Osteoblast (primary cell): ENCODE measurements at regions not wholly inside any gene's neighbourhood (a gene's known extent, or its start where the extent isn't known, plus 50 kb on each side); places are given as distances from the start of the nearest gene placed in this dataset.

Source experiments
- DNase-seq: peaks from one replicate; pipeline ENCODE4 v3.0.0; 2011; ENCODE audit warnings: low spot score, mixed read lengths; ENCODE audit not compliant: insufficient read length; ENCODE audit errors: missing footprints
- H2AFZ ChIP-seq: 2 replicates; pipeline ENCODE4 v1.6.0; 2011; ENCODE audit warnings: mild to moderate bottlenecking, low read length
- H3K27ac ChIP-seq: 2 replicates; pipeline ENCODE4 v1.5.1; 2011; ENCODE audit warnings: mild to moderate bottlenecking, low read depth, low read length, moderate library complexity
- H3K27me3 ChIP-seq: 2 replicates; pipeline ENCODE4 v1.6.0; 2012; ENCODE audit warnings: mild to moderate bottlenecking, control low read depth, inconsistent platforms, low read length, moderate library complexity; ENCODE audit not compliant: insufficient read depth
- H3K36me3 ChIP-seq: 2 replicates; pipeline ENCODE4 v1.5.1; 2011; ENCODE audit warnings: mild to moderate bottlenecking, low read length, control low read depth, moderate library complexity; ENCODE audit not compliant: insufficient read depth
- H3K4me1 ChIP-seq: 2 replicates; pipeline ENCODE4 v1.5.1; 2011; ENCODE audit warnings: mild to moderate bottlenecking, low read length, control low read depth, moderate library complexity; ENCODE audit not compliant: insufficient read depth
- H3K4me2 ChIP-seq: 2 replicates; pipeline ENCODE4 v1.6.0; 2011; ENCODE audit warnings: mild to moderate bottlenecking, low read length; ENCODE audit not compliant: insufficient read depth
- H3K4me3 ChIP-seq: fragments of 200-600 bp; sonication (generic); 3 replicates; pipeline ENCODE4 v1.5.1; 2012; ENCODE audit warnings: mild to moderate bottlenecking, low read length, inconsistent platforms; ENCODE audit not compliant: insufficient read depth
- H3K79me2 ChIP-seq: 2 replicates; pipeline ENCODE4 v1.6.0; 2012; ENCODE audit warnings: mild to moderate bottlenecking, low read length, control low read depth, inconsistent platforms; ENCODE audit not compliant: insufficient read depth
- H3K9me3 ChIP-seq: 2 replicates; pipeline ENCODE4 v1.5.1; 2011; ENCODE audit warnings: low read depth, low read length, control low read depth
- H4K20me1 ChIP-seq: 2 replicates; pipeline ENCODE4 v1.6.0; 2012; ENCODE audit warnings: mild to moderate bottlenecking, low read length, control low read depth; ENCODE audit not compliant: insufficient read depth
- CTCF ChIP-seq: IDR thresholded peaks from 2 replicates; pipeline ENCODE4 v1.5.1; 2011; ENCODE audit warnings: mild to moderate bottlenecking, low read depth, low read length, moderate library complexity; ENCODE audit errors: extremely low read depth

- Histone ChIP-seq H3K36me3 (no peaks in the 10 kb centered on the region), H3K27me3 (no peaks in the 10 kb centered on the region), H2AFZ (no peak overlapping the region), H3K4me2 (no peak overlapping the region), H4K20me1 (no peaks in the 10 kb centered on the region), H3K9me3 (no peaks in the 10 kb centered on the region), H3K4me3 (no peak overlapping the region), H3K27ac (no peak overlapping the region), H3K79me2 (no peaks in the 10 kb centered on the region), H3K4me1 (no peaks in the 10 kb centered on the region)
- DNase-seq, result no peak
- TF ChIP-seq CTCF, result no peak
Measured at GRCh38 chr22:48698618-48699017, 1129.1 kb downstream of the BRD1 start.

DNA sequence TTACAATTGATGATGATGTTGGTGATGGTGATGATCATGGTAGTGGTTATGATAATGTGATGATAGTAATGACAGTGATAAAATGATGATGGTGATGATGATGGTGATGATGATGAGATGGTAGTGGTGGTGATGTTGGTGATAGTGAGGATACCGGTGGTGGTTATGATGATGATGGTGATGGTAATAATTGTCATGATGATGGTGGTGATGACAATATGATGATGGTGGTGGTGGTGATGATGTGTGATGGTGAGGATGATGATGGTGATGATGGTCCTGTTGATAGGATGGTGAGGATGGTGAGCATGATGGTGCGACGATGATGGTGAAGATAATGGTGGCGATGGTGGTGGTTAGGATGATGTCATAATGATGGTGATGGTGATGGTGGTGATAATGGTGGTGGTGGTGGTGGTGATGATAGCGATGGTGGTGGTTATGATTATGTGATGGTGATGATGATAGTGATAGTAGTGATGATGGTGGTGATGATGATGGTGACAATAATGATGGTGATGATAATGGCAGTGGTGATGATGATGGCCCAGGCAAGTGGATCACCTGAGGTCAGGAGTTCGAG is 1129.9 kb downstream of the BRD1 start:
- H3K9me3 ChIP-seq, result no peaks in the 10 kb centered on the region
- no peak overlapping the region for H2AFZ ChIP-seq
- TF ChIP-seq CTCF, result no peak

DNA sequence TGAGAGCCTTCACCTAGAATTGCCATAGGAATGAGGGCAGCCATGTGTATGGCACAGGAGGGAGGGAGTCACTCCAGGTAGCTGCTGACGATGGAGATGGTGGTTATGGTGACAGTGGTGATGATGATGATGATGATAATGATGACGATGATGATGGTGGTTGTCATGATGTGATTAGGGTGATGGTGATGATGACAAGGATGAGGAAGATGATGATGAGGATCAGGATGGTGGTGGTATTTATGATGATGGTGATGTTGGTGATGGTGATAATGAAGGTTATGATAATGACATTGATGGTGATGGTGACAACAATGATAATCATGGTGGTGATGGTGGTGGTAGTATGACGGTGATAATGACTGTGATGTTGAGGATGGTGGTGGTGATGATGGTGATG is 1130.5 kb downstream of the BRD1 start:
- H3K36me3 ChIP-seq, result no peaks in the 10 kb centered on the region
- H3K27ac ChIP-seq, result no peak overlapping the region
- no peaks in the 10 kb centered on the region for H3K79me2 ChIP-seq
- no peak for DNase-seq
- no peak for TF ChIP-seq CTCF
- no peak overlapping the region for H3K4me2 ChIP-seq
- no peak overlapping the region for H3K4me3 ChIP-seq
- no peak overlapping the region for H2AFZ ChIP-seq
- no peaks in the 10 kb centered on the region for H3K4me1 ChIP-seq
- no peaks in the 10 kb centered on the region for H4K20me1 ChIP-seq
- H3K9me3 ChIP-seq, result no peaks in the 10 kb centered on the region
- no peaks in the 10 kb centered on the region for H3K27me3 ChIP-seq

More for the DNA sequence above, 1129.9 kb downstream of the BRD1 start:
- H3K27ac ChIP-seq, result no peak overlapping the region
- DNase-seq, result no peak
- H3K79me2 ChIP-seq, result no peaks in the 10 kb centered on the region
- H3K27me3 ChIP-seq, result no peaks in the 10 kb centered on the region
- H4K20me1 ChIP-seq, result no peaks in the 10 kb centered on the region
- H3K4me1 ChIP-seq, result no peaks in the 10 kb centered on the region
- H3K4me2 ChIP-seq, result no peak overlapping the region
- H3K36me3 ChIP-seq, result no peaks in the 10 kb centered on the region
- H3K4me3 ChIP-seq, result no peak overlapping the region

DNA sequence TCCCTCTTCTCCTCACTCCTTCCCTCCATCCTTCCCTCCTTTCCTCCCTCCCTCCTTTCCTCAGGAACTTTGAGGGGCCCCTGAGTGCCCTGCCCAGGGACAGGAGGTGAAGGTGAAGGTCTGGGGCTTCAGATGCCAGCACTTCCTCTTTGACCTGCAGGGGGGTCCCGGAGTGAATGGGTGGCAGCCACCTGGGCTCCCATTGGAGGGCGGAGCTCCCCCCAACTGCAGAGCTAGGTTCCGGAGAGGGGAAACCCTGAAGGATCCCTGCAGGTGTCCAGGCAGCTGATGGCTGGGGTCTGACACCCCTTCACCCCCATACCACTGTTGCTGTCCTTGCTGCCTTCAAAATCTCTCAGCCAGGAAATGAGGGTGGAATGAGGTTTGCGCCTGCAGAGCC is 1131.3 kb downstream of the BRD1 start:
- DNase-seq, result no peak
- Histone ChIP-seq H3K4me2 (no peak overlapping the region), H3K27me3 (no peaks in the 10 kb centered on the region), H4K20me1 (no peaks in the 10 kb centered on the region), H3K79me2 (no peaks in the 10 kb centered on the region), H3K4me1 (no peaks in the 10 kb centered on the region), H3K9me3 (no peaks in the 10 kb centered on the region), H3K4me3 (no peak overlapping the region), H2AFZ (no peak overlapping the region), H3K36me3 (no peaks in the 10 kb centered on the region), H3K27ac (no peak overlapping the region)
- TF ChIP-seq CTCF, result no peak
